Limb (tissue), 2 donors: ENCODE measurements at regions not wholly inside any gene's neighbourhood (a gene's known extent, or its start where the extent isn't known, plus 50 kb on each side); places are given as distances from the start of the nearest gene placed in this dataset.
"Not testable (repeated sequence)": the region's sequence is repeated elsewhere in the genome, so short reads cannot be mapped to it uniquely, and the experiment has no call there.

Experiments
- DNase-seq, 2 donors: peaks; one replicate each; pipeline ENCODE4 v3.0.0-alpha.2; 2016; ENCODE audit errors: extremely low spot score in 2 of 2

DNA sequence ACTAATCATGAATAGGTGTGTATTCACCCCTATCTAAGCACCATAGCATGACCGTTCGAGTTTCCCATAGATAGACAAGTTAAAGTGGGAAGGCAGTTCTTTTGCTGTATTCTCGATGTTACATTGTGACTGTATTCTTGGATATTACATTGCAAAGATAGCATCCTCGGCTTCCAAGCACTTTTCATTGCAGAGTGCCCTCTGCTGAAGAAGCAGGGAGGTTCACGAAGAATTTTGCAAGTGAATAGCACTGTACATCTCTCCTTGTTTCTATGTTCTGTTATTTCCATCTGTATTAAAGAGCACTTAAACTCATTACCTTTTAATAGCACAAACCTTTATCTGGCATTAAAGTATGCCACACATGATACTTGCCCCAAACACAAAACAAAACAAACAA lies 426.7 kb upstream of the ARX start:
- no peak for DNase-seq

DNA sequence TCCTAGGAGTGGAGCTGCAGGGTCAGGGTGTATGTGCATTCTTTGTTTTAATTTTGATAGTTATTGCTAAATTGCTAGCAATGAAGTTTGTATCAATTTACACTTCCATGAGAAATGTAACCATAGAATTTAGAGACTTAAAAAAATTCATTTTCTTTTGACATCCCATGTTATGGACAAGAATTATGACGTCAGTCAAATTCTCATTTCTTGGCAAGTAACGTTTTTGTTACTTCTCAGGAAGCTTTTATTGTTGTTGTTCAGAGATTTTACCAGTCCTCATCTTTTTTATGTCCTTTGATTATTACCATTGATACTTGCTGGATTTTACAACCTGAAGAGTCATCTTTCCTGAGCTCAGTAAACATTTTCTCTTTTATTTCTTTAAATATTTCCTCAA lies 417.5 kb upstream of the ARX start:
- DNase-seq: no peak

DNA sequence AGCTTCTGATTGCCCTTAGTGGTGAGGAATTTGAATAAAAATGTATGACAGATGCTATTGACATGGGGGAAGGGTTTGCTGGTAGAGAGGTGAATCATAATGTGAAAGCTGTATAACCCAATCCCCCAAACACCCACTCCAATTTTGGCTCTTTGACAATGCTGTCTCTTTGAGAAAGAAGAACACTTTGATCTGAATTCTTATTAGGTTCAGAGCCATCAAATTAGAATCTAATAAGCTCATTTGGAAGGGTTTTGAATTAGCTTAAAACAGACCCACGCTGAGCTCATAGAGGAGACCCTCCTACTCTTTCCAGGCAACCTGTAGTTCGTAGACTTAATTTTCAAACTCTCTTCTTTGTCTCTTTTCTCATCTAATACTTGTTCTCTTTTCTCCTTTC lies 416.6 kb upstream of the ARX start:
- DNase-seq: no peak

DNA sequence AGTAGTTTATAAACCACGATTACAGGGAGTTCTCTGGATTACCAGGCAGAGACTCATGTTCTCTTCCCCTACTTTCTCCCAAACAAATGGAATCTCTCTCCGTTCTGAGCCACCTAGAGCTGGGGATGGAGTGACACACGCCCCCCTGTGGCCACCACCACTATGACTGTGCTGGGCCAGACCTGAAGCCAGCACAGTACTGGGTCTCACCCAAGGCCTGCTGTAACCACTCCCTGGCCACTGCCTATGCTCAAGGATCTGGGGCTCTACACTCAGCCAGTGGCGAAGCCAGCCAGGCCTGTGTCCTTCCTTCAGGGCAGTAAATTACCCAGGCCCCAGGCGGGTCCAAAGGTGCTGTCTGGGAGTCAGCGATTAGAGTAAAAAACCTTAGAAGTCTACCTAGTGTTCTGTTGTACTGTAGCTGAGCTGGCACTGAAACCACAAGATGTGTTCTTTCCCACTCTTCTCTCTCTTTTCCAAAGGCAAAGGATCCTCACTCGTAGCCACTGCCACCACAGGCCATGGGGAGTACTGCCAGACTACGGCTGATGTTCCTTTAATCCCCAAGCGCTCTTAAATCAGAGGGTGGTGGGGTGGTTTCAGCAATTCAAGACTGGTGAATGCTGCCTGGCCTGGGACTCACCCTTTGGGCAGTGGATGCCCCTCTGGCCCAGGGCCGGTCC lies 412.2 kb upstream of the ARX start:
- DNase-seq: no peak

DNA sequence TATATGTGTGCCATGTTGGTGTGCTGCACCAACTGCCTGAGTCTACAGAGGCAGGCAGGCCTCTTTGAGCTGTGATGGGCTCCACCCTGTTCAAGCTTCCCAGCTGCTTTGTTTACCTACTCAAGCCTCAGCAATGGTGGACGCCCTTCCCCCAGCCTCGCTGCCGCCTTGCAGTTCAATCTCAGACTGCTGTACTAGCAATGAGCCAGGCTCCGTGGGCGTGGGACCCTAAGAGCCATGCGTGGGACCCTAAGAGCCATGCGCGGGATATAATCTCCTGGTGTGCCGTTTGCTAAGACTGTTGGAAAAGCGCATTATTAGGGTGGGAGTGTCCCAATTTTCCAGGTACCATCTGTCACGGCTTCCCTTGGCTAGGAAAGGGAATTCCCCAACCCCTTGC lies 388.4 kb upstream of the ARX start:
- not testable (repeated sequence) for DNase-seq

DNA sequence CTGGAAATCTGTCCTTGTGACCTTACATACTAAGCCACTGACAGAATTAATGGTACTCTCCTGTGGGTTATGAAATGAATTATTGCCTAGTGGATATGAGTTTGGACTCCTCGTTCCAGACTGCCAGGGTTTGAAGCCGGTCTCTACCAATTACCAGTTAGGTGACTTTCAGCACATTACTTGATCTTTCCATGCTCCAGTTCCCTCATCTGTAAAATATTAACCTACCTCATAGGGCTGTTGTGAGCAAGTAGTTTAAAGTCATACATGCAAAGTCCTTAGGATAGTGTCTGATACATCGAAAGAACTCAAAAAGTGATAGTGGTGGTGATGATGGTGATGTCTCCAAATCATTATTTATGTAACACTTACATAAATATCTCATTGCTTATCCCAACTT lies 373.5 kb upstream of the ARX start:
- DNase-seq: no peak

DNA sequence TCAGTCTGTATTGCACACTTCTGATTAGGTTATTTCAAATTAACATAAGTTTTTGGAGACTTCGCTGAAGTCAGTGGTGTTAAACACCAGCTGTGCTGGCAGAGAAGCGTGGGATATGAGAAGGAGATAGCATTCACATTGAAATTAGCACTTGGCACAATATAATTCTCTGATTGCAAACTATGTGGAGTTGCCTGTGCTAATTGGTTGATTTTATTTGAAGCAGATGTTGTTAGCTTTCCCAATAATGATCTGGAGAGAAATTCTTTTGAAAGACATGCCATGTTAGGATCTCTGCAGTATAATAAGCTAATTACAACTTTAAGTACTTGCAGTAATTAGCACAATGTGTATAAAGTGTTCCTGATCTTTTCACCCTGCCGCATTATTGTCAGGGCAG lies 367.4 kb upstream of the ARX start:
- no peak for DNase-seq

DNA sequence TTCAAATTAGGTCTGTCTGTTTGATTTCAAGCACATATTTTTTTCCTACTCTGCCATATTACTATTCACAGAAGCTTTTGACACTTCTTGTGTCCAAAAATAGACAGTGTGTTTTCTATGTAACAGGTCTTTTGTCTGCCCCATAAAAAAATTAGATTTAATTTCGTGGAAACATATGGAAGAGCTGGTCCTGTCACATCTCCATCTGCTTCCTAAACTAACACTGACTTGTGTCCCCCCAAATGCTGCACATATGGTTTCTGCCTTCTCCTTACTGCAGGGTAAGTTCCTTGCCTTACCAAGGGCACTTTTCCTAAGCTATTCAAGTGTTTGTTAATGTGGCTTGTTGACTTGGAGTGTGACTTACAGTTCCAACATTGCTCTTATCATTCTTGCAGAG lies 340.7 kb upstream of the ARX start:
- no peak for DNase-seq

DNA sequence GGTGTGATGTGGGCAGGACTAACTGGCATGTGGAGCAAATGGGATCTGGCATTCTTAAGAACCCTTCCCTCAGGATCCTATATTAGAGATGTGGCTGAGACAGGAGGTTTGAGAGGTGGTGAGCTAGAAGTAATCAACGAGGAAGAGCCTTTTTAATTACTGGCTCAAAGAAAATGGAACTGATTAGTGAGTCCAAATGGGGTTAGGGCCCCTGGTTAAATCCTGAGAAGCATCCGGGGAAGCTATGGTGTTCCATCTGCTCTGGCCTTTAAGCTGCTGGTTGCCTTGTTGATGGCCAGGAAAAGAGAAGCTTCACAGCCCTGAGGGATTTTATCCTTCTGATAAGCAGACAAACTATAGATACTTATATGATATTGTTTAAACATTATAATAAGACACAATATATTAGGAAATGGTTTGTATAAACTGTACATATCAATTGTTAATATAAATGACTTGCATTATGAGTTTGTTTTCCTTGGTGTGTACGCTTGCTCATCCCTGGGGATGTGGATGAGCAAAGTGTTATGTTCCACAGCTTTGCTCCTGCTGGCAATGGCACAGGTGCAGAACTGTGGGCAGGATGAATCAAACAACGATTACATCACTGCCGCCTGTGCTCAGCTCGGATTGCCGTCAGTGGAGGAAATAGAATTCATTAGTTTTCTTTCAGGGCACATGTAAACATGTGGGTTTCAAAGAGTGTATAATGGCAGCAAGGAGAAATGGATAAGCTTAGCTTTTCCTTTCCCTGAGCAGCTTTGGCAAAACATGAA lies 328.6 kb upstream of the ARX start:
- no peak for DNase-seq

DNA sequence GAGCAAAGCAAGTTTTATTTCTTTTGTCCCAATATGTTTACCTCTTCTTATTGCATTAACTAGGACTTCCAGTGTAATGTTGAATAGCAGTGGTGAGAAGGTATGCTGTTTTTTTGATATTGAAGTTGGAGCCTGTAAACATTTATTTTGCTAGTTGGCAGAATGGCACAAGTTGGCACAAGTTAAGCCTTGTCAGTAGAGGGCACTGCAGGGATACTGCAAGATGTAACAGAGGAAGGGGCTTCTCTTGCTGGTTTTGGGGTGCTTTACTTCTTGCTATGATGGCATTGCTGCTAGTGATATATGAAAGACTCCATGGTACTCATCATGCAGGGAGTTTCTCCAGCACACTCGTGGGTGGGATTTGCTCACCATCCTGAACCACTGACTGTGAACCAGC lies 327.3 kb upstream of the ARX start:
- DNase-seq: no peak

DNA sequence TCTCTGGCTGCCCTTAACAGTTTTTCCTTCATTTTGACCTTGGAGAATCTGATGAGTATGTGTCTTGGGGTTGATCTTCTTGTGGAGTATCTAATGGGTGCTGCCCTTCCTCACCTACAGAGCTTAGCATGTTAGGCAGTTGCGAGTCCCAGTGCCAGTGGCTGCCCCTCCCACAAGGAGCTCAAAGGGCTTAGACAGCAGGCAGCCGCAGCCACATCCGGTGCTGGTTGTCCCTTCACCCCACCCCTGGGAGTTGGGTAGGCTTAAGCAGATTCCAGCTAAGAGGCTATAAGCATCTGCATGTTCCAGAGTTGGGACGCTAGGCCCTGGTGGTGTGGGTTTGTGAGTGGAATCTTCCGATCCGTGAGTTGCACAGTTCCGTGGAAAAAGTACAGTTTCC lies 322.1 kb upstream of the ARX start:
- no peak for DNase-seq

DNA sequence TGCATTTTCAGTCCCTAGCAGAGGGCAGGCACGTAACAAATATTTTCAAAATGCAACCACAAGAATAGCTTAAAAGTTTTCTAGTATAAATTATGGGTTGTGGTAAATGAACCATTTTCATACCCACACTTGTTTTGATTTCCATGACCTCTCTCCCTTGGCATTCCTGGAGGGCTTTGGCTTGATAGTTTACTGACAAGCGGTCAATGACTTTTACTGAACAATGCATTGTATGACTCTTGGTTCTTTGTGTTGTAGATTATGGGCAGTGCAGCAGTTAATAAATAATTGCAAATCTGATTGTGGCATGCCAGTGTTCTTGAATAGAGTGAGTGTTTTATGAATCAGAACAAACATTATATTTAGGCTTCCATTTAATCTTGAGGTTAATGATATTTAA lies 285.2 kb upstream of the ARX start:
- no peak for DNase-seq

DNA sequence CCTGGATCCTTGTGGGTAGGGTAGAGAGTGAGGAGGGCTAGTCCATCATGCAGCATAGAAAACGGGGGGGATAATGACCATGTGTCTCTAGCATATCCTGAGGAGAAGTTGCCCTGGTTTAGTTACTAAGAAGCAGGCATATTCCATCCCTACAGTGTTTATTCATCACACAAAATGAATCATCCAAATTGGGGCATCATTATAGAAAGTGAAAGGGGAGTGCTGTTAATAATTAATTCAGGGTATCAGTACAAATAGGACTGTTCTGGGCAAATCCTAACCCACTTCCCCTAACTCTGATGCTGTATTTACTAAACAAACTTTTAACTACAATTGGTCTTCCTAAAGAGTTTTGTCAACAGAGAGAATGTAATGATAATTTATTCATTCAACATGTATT lies 281.1 kb upstream of the ARX start:
- no peak for DNase-seq

DNA sequence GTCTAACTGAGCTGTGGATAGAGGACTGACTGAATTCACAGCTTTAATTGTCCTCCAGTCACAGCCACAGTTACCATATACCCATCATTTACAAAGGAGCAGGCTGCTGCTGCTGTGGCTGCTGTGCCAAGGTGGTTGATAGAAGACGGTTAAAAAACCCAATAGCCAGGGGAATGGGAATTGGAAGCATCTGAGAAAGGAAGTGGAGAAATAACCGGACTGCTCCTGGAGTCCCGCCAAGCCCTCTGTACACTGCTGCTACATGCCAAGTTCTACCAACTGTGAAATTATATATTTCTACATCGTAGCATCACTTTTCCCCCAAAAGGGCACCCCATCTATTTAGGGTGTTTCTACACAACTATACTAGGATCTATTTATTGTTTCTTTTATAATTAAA lies 279.7 kb upstream of the ARX start:
- no peak for DNase-seq

DNA sequence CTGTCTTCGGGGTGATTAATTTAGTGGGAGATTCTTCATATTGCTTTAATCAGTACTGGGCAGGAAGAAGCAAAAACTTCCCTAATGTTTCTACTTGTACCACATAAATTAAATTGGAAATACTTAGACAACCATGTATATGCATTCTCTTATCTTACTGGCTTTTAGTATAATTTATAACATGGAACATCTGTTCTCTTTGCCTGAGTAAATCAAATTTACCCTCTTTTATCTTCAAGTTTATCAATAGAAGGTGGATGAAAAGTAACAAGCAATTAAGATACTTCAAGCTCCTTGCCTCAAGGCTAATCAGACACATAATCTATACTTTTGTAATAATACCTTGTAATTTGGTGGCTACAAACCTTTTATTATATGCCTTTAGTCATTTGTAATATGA lies 274.4 kb upstream of the ARX start:
- no peak for DNase-seq

DNA sequence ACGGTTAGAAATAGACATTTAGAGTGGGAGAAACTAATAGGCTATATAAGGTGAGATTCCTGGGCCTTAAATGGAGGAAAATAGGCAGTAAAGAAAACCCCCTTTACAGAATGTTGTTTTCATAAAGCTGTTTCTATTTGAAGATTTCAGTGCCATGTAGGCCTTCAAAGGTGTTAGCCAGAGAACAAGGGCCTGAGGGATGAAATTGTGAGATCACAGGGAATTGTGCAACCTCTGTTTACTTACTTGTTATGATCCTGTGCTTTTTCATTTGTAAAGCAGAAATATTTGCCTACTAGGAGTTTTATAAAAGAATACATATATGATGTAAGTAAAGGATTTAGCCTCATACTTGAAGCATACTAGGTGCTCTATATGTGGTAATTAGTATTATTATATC lies 272.9 kb upstream of the ARX start:
- DNase-seq: no peak

DNA sequence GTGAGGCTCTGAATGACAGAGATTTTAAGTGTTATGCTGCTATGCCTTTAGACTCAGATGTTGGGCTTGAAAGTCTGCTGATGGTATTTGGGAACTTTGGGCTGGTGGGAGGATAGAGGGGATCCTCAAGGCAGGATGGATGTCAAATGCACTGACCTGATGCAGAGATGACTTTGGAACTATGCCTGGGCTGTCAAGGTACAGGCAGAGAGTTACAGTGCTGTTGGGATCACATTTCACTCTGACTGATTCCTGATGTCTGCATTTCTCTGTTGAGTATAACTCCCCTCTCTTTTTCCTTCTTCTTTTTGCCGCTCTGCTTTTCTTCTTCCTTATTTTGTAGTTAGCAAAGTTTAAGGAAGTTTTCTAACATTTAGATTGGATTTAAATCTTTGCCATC lies 271.8 kb upstream of the ARX start:
- DNase-seq: no peak

DNA sequence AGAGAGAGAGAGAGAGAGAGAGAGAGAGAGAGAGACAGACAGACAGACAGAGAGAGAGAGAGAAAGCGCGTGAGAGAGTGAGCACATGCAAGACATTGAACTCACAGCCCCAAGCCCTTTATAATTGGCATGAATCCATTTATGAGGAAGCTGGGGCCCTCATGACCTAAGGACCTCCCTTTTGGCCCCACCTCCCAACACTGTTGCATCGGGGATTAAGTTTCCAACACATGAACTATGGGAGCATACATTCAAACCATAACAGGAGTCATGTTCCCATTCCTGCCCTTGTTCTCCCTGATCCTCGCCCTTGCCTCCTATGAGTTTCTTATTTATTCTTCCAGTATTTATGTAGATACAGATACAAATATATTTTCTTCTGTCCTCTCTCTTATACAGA lies 269.8 kb upstream of the ARX start:
- no peak for DNase-seq

DNA sequence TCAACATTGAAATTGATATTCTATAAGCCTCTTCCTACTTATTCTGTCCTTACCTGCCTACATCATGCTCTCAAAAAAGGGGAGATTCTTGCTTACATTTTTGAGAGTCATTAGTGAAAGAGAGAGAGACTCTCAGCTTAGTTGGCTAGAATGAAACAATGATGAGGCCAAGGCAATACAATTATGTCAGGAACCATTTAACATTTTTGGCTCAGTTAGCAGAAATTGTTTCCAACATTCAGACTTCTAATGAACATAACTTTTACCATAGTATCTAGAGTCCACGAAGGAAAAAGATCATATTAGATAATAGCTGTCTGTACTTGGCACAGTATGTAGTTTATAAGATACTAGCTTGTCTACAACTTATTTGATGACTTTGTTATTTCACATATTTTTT lies 263.7 kb upstream of the ARX start:
- no peak for DNase-seq

DNA sequence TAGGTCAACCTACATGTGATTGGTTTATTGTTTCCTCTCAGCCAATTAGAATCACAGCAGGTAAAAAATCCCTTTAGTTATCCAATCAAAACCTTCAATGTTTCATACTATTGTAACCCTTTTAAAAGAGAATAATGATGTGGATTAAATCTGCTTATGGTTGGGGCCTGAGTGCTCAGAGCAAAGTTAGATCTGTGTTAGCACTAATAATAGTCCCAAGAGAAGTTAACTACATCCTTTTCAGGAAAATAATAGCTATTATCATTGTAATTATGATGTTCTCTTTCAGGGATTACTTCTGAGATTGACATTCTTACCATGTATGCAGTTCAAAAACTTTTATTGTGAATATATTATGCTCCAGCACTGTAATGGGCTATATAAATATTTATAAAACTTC lies 262.6 kb upstream of the ARX start:
- no peak for DNase-seq

DNA sequence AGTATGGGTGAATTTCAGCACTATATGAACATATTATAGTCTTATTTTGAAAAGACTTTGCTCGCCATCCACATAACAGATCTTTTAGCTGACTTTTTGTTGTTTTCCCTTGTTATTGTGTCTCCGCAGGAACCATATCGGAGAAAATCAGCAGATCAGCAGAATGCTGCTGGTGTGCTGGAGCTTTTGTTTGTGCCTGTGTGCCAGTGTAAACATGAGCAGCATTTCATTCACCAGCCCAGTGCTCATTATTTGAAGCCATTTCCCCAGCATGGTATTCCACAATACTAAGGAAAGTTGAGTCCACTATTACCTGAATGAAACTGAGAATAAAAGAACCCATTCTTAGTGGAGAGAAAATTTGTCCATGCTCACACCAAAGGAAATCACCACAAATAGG lies 261.8 kb upstream of the ARX start:
- DNase-seq: no peak

DNA sequence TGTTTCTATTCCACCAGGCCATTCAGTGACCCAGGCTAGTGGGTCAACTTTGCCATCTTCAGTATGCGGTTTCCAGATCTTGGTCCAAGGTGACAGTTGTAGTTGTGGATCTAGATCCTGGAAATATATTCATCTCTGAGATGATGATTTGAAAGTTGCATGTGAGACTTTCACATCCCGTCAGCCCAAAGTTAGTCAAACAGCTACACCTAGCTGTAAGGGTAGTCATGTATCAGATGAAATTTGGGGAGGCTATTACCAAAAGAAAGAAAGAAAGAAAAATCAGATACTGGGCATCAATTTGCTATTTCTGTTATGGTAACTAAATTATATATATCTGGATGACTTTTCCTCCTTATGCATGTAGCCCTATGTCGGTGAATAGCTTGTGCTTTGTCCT lies 259.4 kb upstream of the ARX start:
- DNase-seq: no peak

DNA sequence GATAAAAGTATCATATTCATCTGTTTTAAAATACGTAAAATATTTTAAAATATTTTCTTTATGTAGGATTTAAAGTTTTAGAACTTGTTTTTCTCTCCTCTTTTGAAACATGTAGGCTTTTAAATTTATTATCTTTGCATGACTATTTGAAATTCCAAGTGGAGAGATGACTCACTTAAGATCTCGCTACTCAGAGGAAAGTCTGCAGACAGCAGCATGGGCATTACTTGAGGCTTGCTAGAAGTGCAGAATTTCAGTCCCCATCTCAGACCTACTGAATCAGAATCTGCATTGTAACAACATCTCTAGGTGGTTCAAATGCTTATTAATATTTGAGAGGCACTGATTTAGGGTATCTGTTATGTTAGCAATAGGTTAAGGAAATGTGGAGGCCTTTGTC lies 225.7 kb upstream of the ARX start:
- no peak for DNase-seq

DNA sequence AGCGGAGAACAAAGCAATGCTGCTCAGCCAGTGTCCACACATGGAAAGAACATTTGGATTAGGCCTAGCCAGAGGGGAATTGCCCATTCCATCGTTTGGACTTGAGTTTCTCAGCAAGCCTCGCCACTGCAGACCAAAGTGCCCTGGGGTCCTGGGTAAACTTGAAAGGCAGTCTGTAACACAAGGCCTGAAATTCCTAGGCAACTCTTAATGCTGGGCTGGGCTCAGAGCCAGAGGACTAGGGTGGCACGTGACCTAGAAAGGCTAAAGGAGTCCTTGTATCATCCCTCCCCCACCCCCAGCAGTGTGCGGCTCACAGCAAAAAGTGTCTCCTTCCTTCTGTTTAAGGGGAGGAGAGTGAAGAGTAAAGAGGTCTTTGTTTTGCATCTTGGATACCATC lies 210.4 kb upstream of the ARX start:
- no peak for DNase-seq
